ENCODE measurements at regions not wholly inside any gene's neighbourhood (a gene's known extent, or its start where the extent isn't known, plus 50 kb on each side); places are given as distances from the start of the nearest gene placed in this dataset.

DNA sequence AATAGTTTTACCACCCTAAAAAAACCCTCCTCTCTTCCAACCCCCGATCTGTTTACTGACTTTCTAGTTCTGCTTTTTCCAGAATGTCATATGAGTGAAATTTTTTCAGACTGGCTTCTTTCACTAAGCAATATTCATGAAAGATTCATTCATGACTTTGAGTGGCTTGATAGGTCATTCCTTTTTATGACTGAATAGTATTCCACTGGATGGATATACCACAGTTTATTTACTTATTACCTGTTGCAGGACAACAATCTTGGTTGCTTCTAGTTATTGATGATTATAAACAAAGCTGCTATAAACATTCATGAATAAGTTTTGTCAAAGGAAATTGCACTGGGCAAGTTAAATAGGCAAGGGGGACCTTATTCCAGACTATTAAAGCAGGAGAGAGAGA, 264.2 kb downstream of the UTP18 start:
- no peaks in the 10 kb centered on the region for H4K20me1 ChIP-seq (replicated peaks; ENCODE audit: control insufficient read depth, insufficient read depth, low read length)
- in situ Hi-C loops (cut with MboI) (no loop called here), intact Hi-C loops (cut with micrococcal nuclease) (no loop called here)
- no peaks in the 10 kb centered on the region for H3K9me1 ChIP-seq (ENCODE audit: control insufficient read depth, insufficient read depth, low read length)
- no peaks in the 10 kb centered on the region for H3K79me2 ChIP-seq (ENCODE audit: control insufficient read depth, insufficient read depth, low read length)
- ChIA-PET CTCF (ENCODE audit: low intra/inter-chr PET ratio) (no interaction called here), POLR2A (interaction anchor here (0.6 kb wide), 1 partner anchor 183 kb away, joined by 3 read pairs; no protein-coding TSS in a partner anchor)
- no peaks in the 10 kb centered on the region for H3K9me3 ChIP-seq (replicated peaks; ENCODE audit: control insufficient read depth, insufficient read depth, low read depth, low read length)
- 0% methylated on average over 1 of the region's 1 CpG for WGBS (ENCODE audit: insufficient coverage, low coverage, missing lambda C conversion rate)
- no peaks in the 10 kb centered on the region for H3K27me3 ChIP-seq (ENCODE audit: control insufficient read depth in 2 of 2, insufficient read depth in 2 of 2, low read length in 2 of 2)
- BruUV-seq (replicated peaks), result no TSS peak
- ATAC-seq (no peak), DNase-seq (ENCODE audit: extremely low read depth in 1 of 4, low spot score in 3 of 4) (no peak), FAIRE-seq (no peak)
- H3K4me3 ChIP-seq, result no peak overlapping the region
- no peak overlapping the region for H3K9ac ChIP-seq (ENCODE audit: insufficient read depth in 1 of 2, low read depth in 2 of 2, low read length in 2 of 2)
- H3K36me3 ChIP-seq (ENCODE audit: control insufficient read depth, insufficient read depth, low read length), result no peaks in the 10 kb centered on the region
- no peak for TF ChIP-seq ZNF316 (IDR thresholded peaks at IDR 0.05)
- no peak for TF ChIP-seq MTF1 (CRISPR knock-in tag; IDR thresholded peaks at IDR 0.05; ENCODE audit: borderline replicate concordance)
- no peak for TF ChIP-seq ZNF449 (CRISPR knock-in tag; IDR thresholded peaks at IDR 0.05)
- no peak for TF ChIP-seq PHF8 (IDR thresholded peaks at IDR 0.05; ENCODE audit: borderline replicate concordance, low read length)
- H3K4me1 ChIP-seq (replicated peaks in 1 of 2; ENCODE audit: control insufficient read depth in 2 of 2, insufficient read depth in 2 of 2, low read length in 2 of 2), result no peaks in the 10 kb centered on the region
- H3K4me2 ChIP-seq (ENCODE audit: insufficient read depth, low read length), result no peak overlapping the region
- no peak overlapping the region for H3K27ac ChIP-seq (ENCODE audit: extremely low read depth, low read depth, low read length)
- H2AFZ ChIP-seq (ENCODE audit: low read depth, low read length), result no peak overlapping the region

GRCh38 chr17:51526507-51526906, 266.2 kb downstream of the UTP18 start:
- ATAC-seq (no peak), DNase-seq (ENCODE audit: extremely low read depth in 1 of 4, low spot score in 3 of 4) (no peak), FAIRE-seq (no peak)
- H3K4me3 ChIP-seq, result no peak overlapping the region
- no peaks in the 10 kb centered on the region for H3K9me3 ChIP-seq (replicated peaks; ENCODE audit: control insufficient read depth, insufficient read depth, low read depth, low read length)
- in situ Hi-C loops (cut with MboI) (no loop called here), intact Hi-C loops (cut with micrococcal nuclease) (no loop called here)
- POLR2A ChIA-PET, result no interaction called here
- H3K4me1 ChIP-seq (replicated peaks in 1 of 2; ENCODE audit: control insufficient read depth in 2 of 2, insufficient read depth in 2 of 2, low read length in 2 of 2), result no peaks in the 10 kb centered on the region
- no peak overlapping the region for H3K27ac ChIP-seq (ENCODE audit: extremely low read depth, low read depth, low read length)
- H3K9me1 ChIP-seq (ENCODE audit: control insufficient read depth, insufficient read depth, low read length), result no peaks in the 10 kb centered on the region
- no peak overlapping the region for H3K4me2 ChIP-seq (ENCODE audit: insufficient read depth, low read length)
- H3K27me3 ChIP-seq (ENCODE audit: control insufficient read depth in 2 of 2, insufficient read depth in 2 of 2, low read length in 2 of 2), result no peaks in the 10 kb centered on the region
- H3K36me3 ChIP-seq (ENCODE audit: control insufficient read depth, insufficient read depth, low read length), result no peaks in the 10 kb centered on the region
- BruUV-seq (replicated peaks), result no TSS peak
- no peak overlapping the region for H2AFZ ChIP-seq (ENCODE audit: low read depth, low read length)
- no peaks in the 10 kb centered on the region for H3K79me2 ChIP-seq (ENCODE audit: control insufficient read depth, insufficient read depth, low read length)
- CTCF ChIA-PET (ENCODE audit: low intra/inter-chr PET ratio), result no interaction called here
- H3K9ac ChIP-seq (ENCODE audit: insufficient read depth in 1 of 2, low read depth in 2 of 2, low read length in 2 of 2), result no peak overlapping the region
- no peaks in the 10 kb centered on the region for H4K20me1 ChIP-seq (replicated peaks; ENCODE audit: control insufficient read depth, insufficient read depth, low read length)
- no peak for TF ChIP-seq ETS1 (conservative IDR thresholded peaks at IDR 0.05; ENCODE audit: control insufficient read depth, low read depth, low read length)
- TF ChIP-seq RBFOX2 (IDR thresholded peaks at IDR 0.05; ENCODE audit: low read depth, low read length), result no peak
- TF ChIP-seq KLF13 (tag; IDR thresholded peaks at IDR 0.05; ENCODE audit: borderline replicate concordance, low read depth), result no peak
- TF ChIP-seq ZNF764 (CRISPR knock-in tag; IDR thresholded peaks at IDR 0.05; ENCODE audit: low read depth), result no peak
- no peak for TF ChIP-seq SREBF2 (CRISPR knock-in tag; IDR thresholded peaks at IDR 0.05)
- no peak for TF ChIP-seq ZNF785 (CRISPR knock-in tag; IDR thresholded peaks at IDR 0.05)
- no peak for TF ChIP-seq ZNF184 (CRISPR knock-in tag; IDR thresholded peaks at IDR 0.05)
- TF ChIP-seq EHMT2 (IDR thresholded peaks at IDR 0.05), result no peak
- no peak for TF ChIP-seq SIX5 (IDR thresholded peaks at IDR 0.05; ENCODE audit: borderline replicate concordance in 1 of 2, insufficient read depth in 1 of 2, low read depth in 1 of 2, low read length in 2 of 2)
- TF ChIP-seq HNRNPK (IDR thresholded peaks at IDR 0.05; ENCODE audit: low read depth, low read length, poor library complexity, severe bottlenecking), result no peak
